Fibroblast of skin of right biceps (primary cell): ENCODE measurements at regions not wholly inside any gene's neighbourhood (a gene's known extent, or its start where the extent isn't known, plus 50 kb on each side); places are given as distances from the start of the nearest gene placed in this dataset.

Experiments
- DNase-seq: peaks from one replicate; pipeline ENCODE4 v3.0.0-alpha.2; 2013

- peak; percentile 47 for DNase-seq
Observed at GRCh38 chr2:42928692-42929545, 136.5 kb upstream of the HAAO start.

- DNase-seq: no peak
Observed at GRCh38 chr2:42928161-42928691, 135.8 kb upstream of the HAAO start.

GRCh38 chr2:42927334-42928160 is 135.2 kb upstream of the HAAO start:
- DNase-seq: no peak

GRCh38 chr2:42926434-42927333 is 134.3 kb upstream of the HAAO start:
- no peak for DNase-seq

GRCh38 chr2:42925742-42926433 is 133.5 kb upstream of the HAAO start:
- DNase-seq: no peak

- DNase-seq: no peak
Observed at GRCh38 chr2:42924418-42924886, 132.1 kb upstream of the HAAO start.

GRCh38 chr2:42923580-42924417 is 131.4 kb upstream of the HAAO start:
- DNase-seq: peak; percentile 68

- peak; percentile 87 for DNase-seq
Observed at GRCh38 chr2:42922790-42923579, 130.6 kb upstream of the HAAO start.

- no peak for DNase-seq
Observed at GRCh38 chr2:42922293-42922692, 129.9 kb upstream of the HAAO start.

GRCh38 chr2:42921721-42922120 is 129.3 kb upstream of the HAAO start:
- no peak for DNase-seq

GRCh38 chr2:42921147-42921520 is 128.8 kb upstream of the HAAO start:
- DNase-seq: no peak

GRCh38 chr2:42920446-42921146 is 128.2 kb upstream of the HAAO start:
- DNase-seq: no peak

- peak; percentile 37 for DNase-seq
Observed at GRCh38 chr2:42918671-42919318, 126.4 kb upstream of the HAAO start.

GRCh38 chr2:42918041-42918440 is 125.7 kb upstream of the HAAO start:
- DNase-seq: no peak

GRCh38 chr2:42917425-42917927 is 125.1 kb upstream of the HAAO start:
- peak; percentile 98 for DNase-seq

- no peak for DNase-seq
Observed at GRCh38 chr2:42916324-42916723, 123.9 kb upstream of the HAAO start.

GRCh38 chr2:42914860-42915259 is 122.5 kb upstream of the HAAO start:
- DNase-seq: no peak

- DNase-seq: no peak
Observed at GRCh38 chr2:42914314-42914713, 121.9 kb upstream of the HAAO start.
